MM.1S (cell line): ENCODE measurements at regions not wholly inside any gene's neighbourhood (a gene's known extent, or its start where the extent isn't known, plus 50 kb on each side); places are given as distances from the start of the nearest gene placed in this dataset.

Experiments
- EZH2 ChIP-seq: fragments of 300-600 bp; sonication (generic); optimal IDR thresholded peaks from 2 replicates; pipeline ENCODE3; 2017; ENCODE audit warnings: low read depth, mild to moderate bottlenecking, antibody characterized with exemption, low read length, mixed read lengths
- EZH2phosphoT487 ChIP-seq: fragments of 300-600 bp; sonication (generic); IDR thresholded peaks from 2 replicates; pipeline ENCODE4 v1.6.1; 2018; ENCODE audit warnings: antibody characterized with exemption, low read length
- TF ChIP-seq, protein P1 (sequence below): fragments of 300-600 bp; sonication (generic); IDR thresholded peaks from 2 replicates; pipeline ENCODE4 v1.5.1; 2016; ENCODE audit warnings: antibody characterized with exemption, low read length, mixed read lengths

DNA sequence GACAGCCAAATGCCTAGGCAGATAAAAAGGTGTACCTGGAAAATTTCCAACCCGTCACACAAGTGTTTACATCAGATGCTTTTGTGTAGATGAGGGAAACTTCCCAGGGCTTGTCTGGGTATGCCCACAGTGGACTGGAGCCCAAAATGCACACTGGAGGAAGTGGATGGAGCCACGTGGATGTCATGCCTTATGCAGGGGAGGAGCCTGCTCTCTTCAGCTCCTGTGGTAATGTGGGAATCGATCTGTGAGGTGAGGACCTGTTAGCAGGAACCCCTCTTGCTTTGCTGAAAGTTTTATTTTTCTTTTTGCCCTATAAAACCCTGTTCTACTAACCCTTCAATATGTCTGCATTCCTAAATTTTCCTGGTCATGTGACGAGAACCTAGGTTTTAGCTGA is 439.2 kb upstream of the CDH9 start:
- TF ChIP-seq, protein P1, sequence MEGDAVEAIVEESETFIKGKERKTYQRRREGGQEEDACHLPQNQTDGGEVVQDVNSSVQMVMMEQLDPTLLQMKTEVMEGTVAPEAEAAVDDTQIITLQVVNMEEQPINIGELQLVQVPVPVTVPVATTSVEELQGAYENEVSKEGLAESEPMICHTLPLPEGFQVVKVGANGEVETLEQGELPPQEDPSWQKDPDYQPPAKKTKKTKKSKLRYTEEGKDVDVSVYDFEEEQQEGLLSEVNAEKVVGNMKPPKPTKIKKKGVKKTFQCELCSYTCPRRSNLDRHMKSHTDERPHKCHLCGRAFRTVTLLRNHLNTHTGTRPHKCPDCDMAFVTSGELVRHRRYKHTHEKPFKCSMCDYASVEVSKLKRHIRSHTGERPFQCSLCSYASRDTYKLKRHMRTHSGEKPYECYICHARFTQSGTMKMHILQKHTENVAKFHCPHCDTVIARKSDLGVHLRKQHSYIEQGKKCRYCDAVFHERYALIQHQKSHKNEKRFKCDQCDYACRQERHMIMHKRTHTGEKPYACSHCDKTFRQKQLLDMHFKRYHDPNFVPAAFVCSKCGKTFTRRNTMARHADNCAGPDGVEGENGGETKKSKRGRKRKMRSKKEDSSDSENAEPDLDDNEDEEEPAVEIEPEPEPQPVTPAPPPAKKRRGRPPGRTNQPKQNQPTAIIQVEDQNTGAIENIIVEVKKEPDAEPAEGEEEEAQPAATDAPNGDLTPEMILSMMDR = no peak
- TF ChIP-seq EZH2 (no peak), EZH2phosphoT487 (no peak)
